ENCODE measurements at regions not wholly inside any gene's neighbourhood (a gene's known extent, or its start where the extent isn't known, plus 50 kb on each side); places are given as distances from the start of the nearest gene placed in this dataset.

- 88 to 92% methylated on average over 5 of the region's 5 CpGs for WGBS, 2 donors
- FAIRE-seq = no peak
- Histone ChIP-seq H3K4me3 (no peak overlapping the region), H3K9me3 (no peaks in the 10 kb centered on the region), H3K27me3 (no peaks in the 10 kb centered on the region), H3K4me1 (no peaks in the 10 kb centered on the region), H3K36me3 (no peaks in the 10 kb centered on the region), H3K27ac (no peak overlapping the region)
- no peak for TF ChIP-seq CTCF (IDR thresholded peaks at IDR 0.05)
- no peak for ATAC-seq
- intact Hi-C loops (cut with DNase I) = no loop called here
- no peak for DNase-seq
Measured at GRCh38 chr9:129309906-129310305, 131.8 kb upstream of the IER5L start.

GRCh38 chr9:129309041-129309430 lies 131.0 kb upstream of the IER5L start:
- no peak for ATAC-seq
- Histone ChIP-seq H3K27ac (no peak overlapping the region), H3K4me3 (no peak overlapping the region), H3K27me3 (no peaks in the 10 kb centered on the region), H3K4me1 (no peaks in the 10 kb centered on the region), H3K9me3 (no peaks in the 10 kb centered on the region), H3K36me3 (no peaks in the 10 kb centered on the region)
- no peak for TF ChIP-seq CTCF (IDR thresholded peaks at IDR 0.05)
- intact Hi-C loops (cut with DNase I) = no loop called here
- FAIRE-seq = no peak
- DNase-seq = peak in 1 of 6 donors; percentile 5
- 91% methylated on average over 8 of the region's 8 CpGs for WGBS, 2 donors

- no peak for FAIRE-seq
- Histone ChIP-seq H3K27me3 (no peaks in the 10 kb centered on the region), H3K4me3 (no peak overlapping the region), H3K36me3 (no peaks in the 10 kb centered on the region), H3K27ac (no peak overlapping the region), H3K9me3 (no peaks in the 10 kb centered on the region), H3K4me1 (no peaks in the 10 kb centered on the region)
- TF ChIP-seq CTCF (IDR thresholded peaks at IDR 0.05) = no peak
- peak in 1 of 6 donors; percentile 8 for DNase-seq
- intact Hi-C loops (cut with DNase I) = no loop called here
- 72 to 82% methylated on average over 13 of the region's 13 CpGs for WGBS, 2 donors
- ATAC-seq = no peak
Measured at GRCh38 chr9:129307227-129307970, 129.3 kb upstream of the IER5L start.

- DNase-seq = peak in 1 of 6 donors; percentile 6
- intact Hi-C loops (cut with DNase I) = no loop called here
- H3K4me1 ChIP-seq = no peaks in the 10 kb centered on the region
- no peak for ATAC-seq
- no peaks in the 10 kb centered on the region for H3K36me3 ChIP-seq
- FAIRE-seq = no peak
- no peak overlapping the region for H3K4me3 ChIP-seq
- H3K9me3 ChIP-seq = no peaks in the 10 kb centered on the region
- no peak for TF ChIP-seq CTCF (IDR thresholded peaks at IDR 0.05)
- H3K27ac ChIP-seq = no peak overlapping the region
- no peaks in the 10 kb centered on the region for H3K27me3 ChIP-seq
- 82 to 91% methylated on average over 13 of the region's 13 CpGs for WGBS, 2 donors
Measured at GRCh38 chr9:129306318-129306973, 128.4 kb upstream of the IER5L start.

- 88 to 89% methylated on average over 8 of the region's 8 CpGs for WGBS, 2 donors
- no peaks in the 10 kb centered on the region for H3K27me3 ChIP-seq
- no peak overlapping the region for H3K4me3 ChIP-seq
- no peak for TF ChIP-seq CTCF (IDR thresholded peaks at IDR 0.05)
- DNase-seq (peak in 1 of 6 donors; percentile 8), FAIRE-seq (no peak), ATAC-seq (no peak)
- H3K4me1 ChIP-seq = no peaks in the 10 kb centered on the region
- intact Hi-C loops (cut with DNase I) = no loop called here
- H3K9me3 ChIP-seq = no peaks in the 10 kb centered on the region
- no peaks in the 10 kb centered on the region for H3K36me3 ChIP-seq
- no peak overlapping the region for H3K27ac ChIP-seq
Measured at GRCh38 chr9:129305246-129305645, 127.2 kb upstream of the IER5L start.
